C4-2B (cell line): ENCODE measurements at regions not wholly inside any gene's neighbourhood (a gene's known extent, or its start where the extent isn't known, plus 50 kb on each side); places are given as distances from the start of the nearest gene placed in this dataset.

Experiments
- ZFX ChIP-seq: fragments of 450-650 bp; IDR thresholded peaks from 2 replicates; pipeline ENCODE4 v1.6.1; 2017
- TF ChIP-seq, protein P1 (sequence below): fragments of 450-650 bp; conservative IDR thresholded peaks from 2 replicates; pipeline ENCODE4 v1.5.1; 2017; ENCODE audit warnings: mild to moderate bottlenecking

DNA sequence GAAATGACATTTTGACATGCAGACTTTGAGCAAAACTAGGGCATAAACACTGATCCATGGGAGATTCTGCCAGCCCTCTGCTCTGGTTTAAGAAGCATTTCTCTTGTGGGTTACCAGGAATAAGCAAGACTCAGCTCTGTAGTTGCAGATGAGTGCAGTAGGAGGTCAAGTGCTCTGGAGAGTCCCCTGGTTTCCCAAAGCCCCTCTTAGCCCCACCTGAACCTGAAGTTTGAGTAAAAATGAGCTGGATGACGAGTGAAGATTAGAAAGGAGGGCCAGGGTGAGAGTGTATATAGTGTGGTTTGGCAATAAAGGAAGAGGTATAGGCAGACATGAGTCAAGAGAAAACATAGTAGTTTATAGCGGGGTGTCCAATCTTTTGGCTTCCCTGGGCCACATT lies 220.3 kb downstream of the ARL4A start:
- TF ChIP-seq ZFX, result no peak
- TF ChIP-seq, protein P1, sequence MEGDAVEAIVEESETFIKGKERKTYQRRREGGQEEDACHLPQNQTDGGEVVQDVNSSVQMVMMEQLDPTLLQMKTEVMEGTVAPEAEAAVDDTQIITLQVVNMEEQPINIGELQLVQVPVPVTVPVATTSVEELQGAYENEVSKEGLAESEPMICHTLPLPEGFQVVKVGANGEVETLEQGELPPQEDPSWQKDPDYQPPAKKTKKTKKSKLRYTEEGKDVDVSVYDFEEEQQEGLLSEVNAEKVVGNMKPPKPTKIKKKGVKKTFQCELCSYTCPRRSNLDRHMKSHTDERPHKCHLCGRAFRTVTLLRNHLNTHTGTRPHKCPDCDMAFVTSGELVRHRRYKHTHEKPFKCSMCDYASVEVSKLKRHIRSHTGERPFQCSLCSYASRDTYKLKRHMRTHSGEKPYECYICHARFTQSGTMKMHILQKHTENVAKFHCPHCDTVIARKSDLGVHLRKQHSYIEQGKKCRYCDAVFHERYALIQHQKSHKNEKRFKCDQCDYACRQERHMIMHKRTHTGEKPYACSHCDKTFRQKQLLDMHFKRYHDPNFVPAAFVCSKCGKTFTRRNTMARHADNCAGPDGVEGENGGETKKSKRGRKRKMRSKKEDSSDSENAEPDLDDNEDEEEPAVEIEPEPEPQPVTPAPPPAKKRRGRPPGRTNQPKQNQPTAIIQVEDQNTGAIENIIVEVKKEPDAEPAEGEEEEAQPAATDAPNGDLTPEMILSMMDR, result no peak
